HG03460 (cell line): ENCODE measurements at regions not wholly inside any gene's neighbourhood (a gene's known extent, or its start where the extent isn't known, plus 50 kb on each side); places are given as distances from the start of the nearest gene placed in this dataset.

Experiments used
- ATAC-seq: cut with Tn5 transposase; IDR thresholded peaks from one replicate; pipeline ENCODE4 v1.9.1; 2021; ENCODE audit not compliant: unreplicated experiment

GRCh38 chr6:15061180-15061641 lies 184.7 kb upstream of the JARID2 start:
- no peak for ATAC-seq

DNA sequence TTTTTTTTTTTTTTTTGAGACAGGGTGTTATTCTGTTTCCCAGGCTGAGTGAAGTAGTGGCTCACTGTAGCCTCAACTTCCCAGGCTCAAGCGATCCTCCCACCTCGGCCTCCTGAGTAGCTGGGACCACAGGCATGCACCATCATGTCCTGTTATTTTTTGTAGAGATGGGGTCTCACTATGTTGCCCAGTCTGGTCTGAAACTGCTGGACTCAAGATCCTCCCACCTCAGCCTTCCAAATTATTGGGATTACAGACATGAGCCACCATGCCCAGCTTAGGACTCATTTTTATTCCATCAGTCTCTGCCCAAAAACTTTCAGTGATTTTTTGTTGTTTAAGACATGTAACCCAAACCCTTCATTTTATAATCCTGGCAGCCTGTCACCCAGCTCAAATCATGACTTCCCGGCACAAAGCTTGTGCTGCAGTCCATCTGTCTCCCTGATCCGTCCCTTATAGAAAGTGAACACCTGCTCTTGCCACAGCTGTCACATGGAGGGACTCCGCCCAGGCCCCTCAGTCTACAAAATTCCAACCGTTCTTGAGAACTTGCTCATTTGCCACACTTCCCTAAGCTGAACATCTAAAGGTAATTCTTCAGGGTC lies 183.9 kb upstream of the JARID2 start:
- no peak for ATAC-seq

DNA sequence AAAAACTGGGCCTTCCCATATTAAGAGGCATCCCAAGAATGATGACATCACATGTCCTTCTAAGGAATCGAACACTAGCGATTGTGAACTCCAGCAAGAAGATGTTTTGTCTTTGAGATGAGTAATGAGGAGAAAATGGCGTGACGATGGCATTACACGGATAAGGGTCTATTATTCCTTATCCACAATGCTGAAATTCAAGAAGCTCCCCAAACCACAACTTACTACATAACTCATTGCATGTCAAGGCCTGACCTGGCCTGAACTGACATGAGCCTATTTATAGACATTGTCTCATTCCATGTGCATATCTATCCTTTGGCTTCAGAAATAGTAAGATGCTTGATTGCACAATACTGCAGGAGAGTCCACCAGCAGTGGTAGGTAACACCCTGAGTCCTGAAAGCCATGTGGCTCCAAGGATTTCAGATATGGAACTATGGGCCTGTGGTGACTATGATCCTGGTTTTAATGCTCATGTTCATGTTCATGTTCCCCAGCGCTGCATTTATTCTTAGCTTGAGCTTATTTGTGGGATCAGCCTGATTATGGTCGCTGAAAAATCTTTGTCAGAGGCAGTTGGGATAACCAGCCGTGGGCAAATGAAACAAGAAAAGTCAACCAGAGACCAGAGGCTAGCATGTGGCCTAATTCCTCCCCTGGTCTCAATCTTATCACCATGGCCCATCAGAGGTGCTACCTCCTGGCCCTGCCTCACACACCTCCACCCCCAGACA lies 183.2 kb upstream of the JARID2 start:
- no peak for ATAC-seq

DNA sequence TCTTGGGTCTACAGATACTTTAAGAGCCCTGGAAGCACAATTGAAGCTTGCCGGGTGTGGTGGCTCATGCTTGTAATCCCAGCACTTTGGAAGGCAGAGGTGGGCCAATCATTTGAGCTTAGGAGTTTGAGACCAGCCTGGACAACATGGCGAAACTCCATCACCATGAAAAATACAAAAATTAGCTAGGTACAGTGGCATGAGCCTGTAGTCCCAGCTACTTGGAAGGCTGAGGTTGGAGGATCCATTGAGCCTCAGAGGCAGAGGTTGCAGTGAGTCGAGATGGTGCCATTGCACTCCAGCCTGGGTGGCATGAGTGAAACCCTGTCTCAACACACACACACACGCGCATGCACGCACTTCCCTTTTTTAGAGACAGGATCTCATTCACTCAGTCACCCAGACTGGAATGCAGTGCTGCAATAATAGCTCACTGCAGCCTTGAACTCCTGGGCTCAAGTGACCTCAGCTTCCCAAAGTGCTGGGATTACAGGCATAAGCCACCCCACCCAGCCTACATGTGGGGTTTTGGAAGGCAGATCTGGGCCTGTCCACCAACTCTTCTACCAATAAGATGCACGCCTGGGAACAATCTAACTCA lies 182.5 kb upstream of the JARID2 start:
- no peak for ATAC-seq

DNA sequence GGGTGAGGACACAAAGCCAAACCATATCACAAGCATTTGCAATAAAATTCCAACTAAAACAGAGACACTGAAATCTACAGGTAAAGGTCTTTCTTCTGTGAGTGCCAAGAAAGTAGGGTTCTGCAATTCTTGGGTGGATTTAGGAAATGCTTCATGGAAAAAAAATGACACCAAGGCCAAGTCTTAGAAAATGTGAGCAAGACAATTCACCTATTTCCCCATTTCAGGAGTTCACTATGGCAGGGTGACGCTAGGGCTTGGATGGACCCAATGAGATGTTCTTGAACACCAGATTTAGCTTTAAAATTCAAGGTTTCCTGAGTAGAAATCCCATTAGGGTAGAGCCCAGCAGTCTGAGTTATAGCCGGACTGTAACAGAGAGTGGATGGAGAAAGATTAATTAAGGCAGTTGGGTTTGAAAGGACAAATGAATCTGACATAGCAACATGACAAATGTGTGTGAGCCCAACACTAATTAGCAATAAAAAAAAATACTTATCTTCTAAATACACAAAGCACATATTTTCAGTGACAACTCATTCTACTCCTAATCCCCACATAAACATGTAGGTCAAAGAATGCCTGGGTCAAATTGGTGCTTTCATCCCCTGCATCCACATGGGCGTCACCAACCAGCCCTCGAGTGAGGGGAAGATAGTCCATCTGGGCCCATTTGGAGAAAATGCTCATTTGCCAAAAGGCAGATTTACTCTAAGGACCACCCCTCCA lies 180.4 kb upstream of the JARID2 start:
- no peak for ATAC-seq

DNA sequence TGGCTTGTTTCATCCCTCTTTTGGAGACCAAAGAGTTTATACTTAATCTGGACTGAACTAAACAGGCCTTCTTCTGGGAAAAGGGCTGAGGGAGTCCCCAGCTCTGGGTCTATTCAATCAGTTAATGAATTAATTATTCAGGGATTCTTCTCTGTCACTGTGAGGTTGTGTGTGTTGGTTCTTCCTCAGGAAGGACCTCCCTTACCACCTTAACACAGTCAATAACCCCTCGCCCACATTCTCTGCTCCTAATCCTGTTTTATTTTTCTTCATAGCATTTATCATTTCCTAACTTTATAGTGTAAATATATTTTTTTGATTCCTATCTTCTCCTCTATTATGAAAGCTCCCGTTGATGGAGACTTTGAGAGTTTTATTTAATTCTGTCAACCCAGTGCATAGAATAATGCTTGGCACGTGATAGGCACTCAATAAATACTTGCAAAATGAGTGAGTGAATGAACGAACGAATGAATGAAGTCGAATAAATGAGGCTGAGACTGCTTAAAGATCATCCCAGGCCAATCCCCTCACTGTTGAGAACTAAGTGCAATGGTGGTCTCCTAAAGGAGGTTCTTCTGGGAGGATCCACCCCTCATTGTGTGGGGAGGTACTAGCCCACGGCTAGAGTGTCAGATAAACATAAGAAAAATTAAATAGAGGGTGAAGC lies 179.6 kb upstream of the JARID2 start:
- no peak for ATAC-seq

- ATAC-seq = no peak
Observed at GRCh38 chr6:15073344-15073789, 172.5 kb upstream of the JARID2 start.

DNA sequence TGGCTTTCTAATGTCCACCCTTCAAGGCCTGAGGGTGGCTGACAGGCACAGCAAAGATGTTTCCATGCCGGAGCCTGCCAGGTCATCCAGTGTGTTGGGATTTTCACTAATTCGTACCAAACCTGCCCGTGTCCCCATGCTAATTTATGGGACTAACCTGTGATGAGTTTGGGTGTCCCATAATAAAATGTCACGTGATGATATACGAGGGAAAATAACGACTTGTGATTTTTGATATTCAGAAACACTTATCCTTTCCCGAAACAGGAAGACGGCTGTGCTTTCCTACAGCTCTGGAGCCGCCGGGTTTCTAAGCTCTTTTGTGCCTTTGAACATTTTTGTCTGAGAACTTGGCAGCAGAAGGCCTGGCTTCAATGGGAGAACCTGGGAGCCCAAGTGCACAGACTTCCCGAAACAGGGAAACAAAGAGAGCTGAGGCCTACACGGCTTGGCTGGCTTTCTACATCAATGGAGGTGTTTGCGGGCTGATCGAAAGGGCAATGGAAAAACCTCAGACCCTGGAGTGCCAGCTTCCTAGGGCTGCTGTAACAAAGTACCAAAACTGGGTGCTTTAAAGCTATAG lies 171.9 kb upstream of the JARID2 start:
- no peak for ATAC-seq

GRCh38 chr6:15074806-15075205 lies 171.1 kb upstream of the JARID2 start:
- no peak for ATAC-seq

DNA sequence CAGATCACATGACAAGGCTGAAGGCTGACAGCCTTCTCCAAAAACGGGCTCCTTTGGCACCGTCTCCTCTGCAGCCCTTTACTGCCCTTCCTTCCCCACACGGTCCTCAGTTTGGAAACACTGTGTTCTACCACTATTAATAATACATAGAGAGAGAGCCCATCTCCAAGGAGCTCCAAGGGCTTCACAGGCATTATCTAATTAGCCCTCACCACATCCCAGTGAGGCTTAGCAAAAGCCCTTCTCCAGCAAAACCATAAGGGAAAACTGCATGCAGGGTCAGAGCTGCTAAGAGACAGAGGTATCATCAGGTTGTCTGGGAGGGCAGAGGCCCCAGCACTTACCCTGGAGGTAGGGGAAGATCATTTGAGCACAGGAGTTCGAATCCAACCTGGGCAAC lies 169.3 kb upstream of the JARID2 start:
- ATAC-seq = no peak

DNA sequence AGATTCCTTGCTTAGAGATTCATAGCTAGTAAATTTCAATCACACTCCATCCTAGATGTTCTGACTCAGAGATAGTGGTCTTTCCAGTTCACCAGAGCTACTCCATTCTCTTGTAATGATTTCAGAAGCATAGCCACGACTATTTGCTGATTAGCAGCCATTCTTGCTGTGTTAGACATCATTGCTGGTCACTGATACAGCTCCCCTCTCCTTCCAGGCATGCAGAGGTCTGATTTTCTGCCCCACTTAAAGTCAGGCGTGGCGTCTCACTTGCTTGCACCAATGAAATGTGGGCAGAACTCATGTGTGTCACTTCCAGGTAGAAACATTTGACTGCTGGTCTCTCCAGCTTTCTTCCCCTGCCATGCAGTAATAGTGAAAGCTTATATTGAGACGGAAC lies 168.9 kb upstream of the JARID2 start:
- no peak for ATAC-seq

DNA sequence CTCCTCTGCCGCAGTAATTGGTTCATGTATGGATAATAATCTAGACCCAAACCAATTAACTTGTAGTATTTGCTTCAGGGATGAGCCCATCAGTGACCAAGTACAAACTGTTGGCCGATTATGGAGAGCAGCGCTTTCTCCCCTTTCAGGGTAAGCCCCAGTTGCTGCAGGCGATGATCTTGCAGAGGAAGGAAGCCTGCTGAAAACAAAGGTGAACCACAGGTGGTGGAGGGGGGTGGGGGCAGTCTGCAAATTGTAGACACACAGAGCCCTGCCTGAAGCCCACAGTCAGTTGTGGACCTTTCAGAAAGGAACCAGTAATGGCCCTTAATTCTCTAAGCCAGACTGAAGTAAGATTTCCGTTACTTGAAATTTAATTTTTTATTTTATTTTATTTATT lies 167.9 kb upstream of the JARID2 start:
- ATAC-seq = no peak

DNA sequence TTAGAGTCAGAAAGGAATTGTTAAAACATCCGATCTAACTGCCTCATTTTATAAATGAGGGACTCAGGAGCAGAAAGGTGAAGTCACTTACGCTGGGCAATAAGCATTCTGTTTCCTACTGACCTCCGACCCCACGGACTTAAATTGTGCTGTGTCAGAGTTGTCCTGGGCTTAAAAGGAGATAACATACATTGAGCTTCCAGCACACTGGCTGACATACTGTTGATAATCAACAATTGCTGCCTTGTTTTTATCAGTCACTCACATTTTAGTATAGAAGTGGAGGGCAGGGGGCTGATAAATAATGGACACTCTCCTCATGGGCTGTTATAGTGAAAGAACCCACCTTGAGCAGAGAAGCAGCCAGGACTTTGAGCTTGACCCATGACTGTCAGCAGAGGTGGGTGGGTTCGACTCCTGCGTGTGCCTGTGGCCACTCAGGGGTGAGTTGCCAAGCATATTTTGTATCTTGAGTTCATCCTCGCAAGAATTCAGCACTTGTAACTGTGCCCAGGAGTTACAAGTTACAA lies 166.5 kb upstream of the JARID2 start:
- no peak for ATAC-seq

DNA sequence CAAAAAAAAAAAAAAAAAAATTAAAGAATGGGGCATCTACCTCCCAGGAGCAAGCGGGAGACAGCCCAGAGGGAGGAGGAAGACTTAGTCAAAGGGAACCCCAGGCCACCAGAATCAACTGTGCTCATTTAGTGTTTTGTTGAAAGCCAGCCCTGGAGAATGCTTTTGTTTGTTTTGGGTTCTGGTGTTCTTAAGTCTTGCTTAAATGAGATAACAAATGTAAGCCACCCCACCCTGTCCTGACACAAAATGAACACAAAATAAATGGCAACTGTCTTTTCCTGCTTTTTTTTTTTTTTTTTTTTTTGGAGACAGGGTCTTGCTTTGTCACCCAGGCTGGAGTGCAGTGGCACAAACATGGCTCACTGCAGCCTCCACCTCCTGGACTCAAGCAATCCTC lies 165.0 kb upstream of the JARID2 start:
- no peak for ATAC-seq

GRCh38 chr6:15081447-15081846 lies 164.4 kb upstream of the JARID2 start:
- no peak for ATAC-seq

DNA sequence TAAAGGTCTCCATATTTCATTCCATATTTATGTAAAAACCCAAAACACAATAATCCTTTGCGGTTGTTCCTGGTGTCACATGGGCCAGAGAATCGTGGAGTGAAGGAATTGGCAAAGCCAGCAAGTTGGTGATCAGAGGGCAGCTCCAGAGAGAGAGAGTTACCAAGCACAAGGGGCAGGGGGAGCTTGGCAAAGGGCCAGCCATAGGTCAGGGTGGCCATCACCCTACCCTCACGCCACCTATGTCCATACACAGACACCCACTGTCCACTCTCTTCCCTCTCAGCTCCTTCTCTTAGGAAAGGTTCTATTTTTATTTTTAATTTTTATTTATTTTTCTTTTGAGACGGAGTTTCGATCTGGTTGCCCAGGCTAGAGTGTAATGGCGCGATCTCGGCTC lies 163.2 kb upstream of the JARID2 start:
- ATAC-seq = no peak

- no peak for ATAC-seq
Observed at GRCh38 chr6:15086348-15087158, 159.3 kb upstream of the JARID2 start.

DNA sequence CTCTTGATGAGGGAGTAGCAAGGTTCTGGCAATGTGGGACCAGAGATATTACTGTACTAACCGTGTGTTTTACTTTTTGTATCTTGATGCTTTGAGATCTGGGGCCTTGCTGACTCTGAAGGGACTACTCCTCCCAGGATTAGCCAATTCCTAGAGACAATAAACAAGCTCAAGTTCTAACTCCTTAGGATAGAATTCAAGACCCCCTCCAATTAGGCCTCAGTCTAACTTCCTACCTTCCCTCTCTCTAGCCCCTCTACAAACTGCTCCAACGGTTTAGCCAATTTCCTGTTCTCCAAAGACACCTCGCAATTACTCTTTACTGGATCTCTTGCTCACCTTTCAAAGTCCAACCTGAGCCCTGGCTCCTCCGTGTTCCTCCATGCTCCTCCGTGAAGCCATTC lies 158.7 kb upstream of the JARID2 start:
- ATAC-seq = no peak

- no peak for ATAC-seq
Observed at GRCh38 chr6:15088904-15089568, 156.8 kb upstream of the JARID2 start.
